RWPE1 (cell line): ENCODE measurements at regions not wholly inside any gene's neighbourhood (a gene's known extent, or its start where the extent isn't known, plus 50 kb on each side); places are given as distances from the start of the nearest gene placed in this dataset.

Source experiments
- CTCF ChIA-PET: fragments of 350-600 bp; sonication (Branson Sonifier 250); formaldehyde crosslinking; extraction: SDS; loops from one replicate; lab custom pipeline; 2021; lab: Yijun Ruan, JAX
- POLR2A ChIA-PET: fragments of 400-600 bp; formaldehyde crosslinking; extraction: SDS; loops from one replicate; lab custom pipeline; 2020; ENCODE audit warnings: antibody characterized with exemption; ENCODE audit not compliant: low non-redundant PET; lab: Yijun Ruan, JAX
- DNase-seq: peaks from one replicate; pipeline ENCODE4 v3.0.0; 2012; ENCODE audit warnings: low spot score
- H3K27ac ChIP-seq: fragments of 450-650 bp; 2 replicates; pipeline ENCODE4 v1.5.1; 2017
- CTCF ChIP-seq: fragments of 450-650 bp; conservative IDR thresholded peaks from 2 replicates; pipeline ENCODE4 v1.5.1; 2017; ENCODE audit warnings: low read depth, mild to moderate bottlenecking

GRCh38 chr14:82112210-82112839, 578.7 kb upstream of the SEL1L start:
- no peak for DNase-seq
- ChIA-PET CTCF (no interaction called here), POLR2A (no interaction called here)
- no peak for TF ChIP-seq CTCF
- H3K27ac ChIP-seq = no peak overlapping the region

- ChIA-PET CTCF (no interaction called here), POLR2A (no interaction called here)
- H3K27ac ChIP-seq = no peak overlapping the region
- DNase-seq = no peak
- no peak for TF ChIP-seq CTCF
Observed at GRCh38 chr14:82113007-82113406, 579.4 kb upstream of the SEL1L start.

GRCh38 chr14:82113710-82114109, 580.1 kb upstream of the SEL1L start:
- ChIA-PET POLR2A (no interaction called here), CTCF (no interaction called here)
- H3K27ac ChIP-seq = no peak overlapping the region
- DNase-seq = no peak
- no peak for TF ChIP-seq CTCF

GRCh38 chr14:82116721-82117120, 583.1 kb upstream of the SEL1L start:
- TF ChIP-seq CTCF = no peak
- no peak overlapping the region for H3K27ac ChIP-seq
- CTCF ChIA-PET = no interaction called here
- no peak for DNase-seq
- POLR2A ChIA-PET = no interaction called here

GRCh38 chr14:82122655-82123054, 589.0 kb upstream of the SEL1L start:
- TF ChIP-seq CTCF = no peak
- CTCF ChIA-PET = no interaction called here
- DNase-seq = no peak

GRCh38 chr14:82124511-82124910, 590.9 kb upstream of the SEL1L start:
- no peak overlapping the region for H3K27ac ChIP-seq
- CTCF ChIA-PET = no interaction called here
- no peak for DNase-seq
- POLR2A ChIA-PET = no interaction called here
- TF ChIP-seq CTCF = no peak

More at GRCh38 chr14:82122655-82123054, 589.0 kb upstream of the SEL1L start:
- POLR2A ChIA-PET = no interaction called here
- H3K27ac ChIP-seq = no peak overlapping the region
